ENCODE measurements at regions not wholly inside any gene's neighbourhood (a gene's known extent, or its start where the extent isn't known, plus 50 kb on each side); places are given as distances from the start of the nearest gene placed in this dataset.
"Not testable (repeated sequence)": the region's sequence is repeated elsewhere in the genome, so short reads cannot be mapped to it uniquely, and the experiment has no call there.

GRCh38 chr17:71648342-71648741 is 472.5 kb upstream of the SOX9 start:
- not testable (repeated sequence) for TF ChIP-seq CTCF (IDR thresholded peaks at IDR 0.05); SP1 (CRISPR knock-in tag; conservative IDR thresholded peaks at IDR 0.05); ATF2 (CRISPR knock-in tag; IDR thresholded peaks at IDR 0.05; ENCODE audit: borderline replicate concordance, low read depth); TEAD4 (CRISPR knock-in tag; IDR thresholded peaks at IDR 0.05)
